ES-I3 (cell line): ENCODE measurements at regions not wholly inside any gene's neighbourhood (a gene's known extent, or its start where the extent isn't known, plus 50 kb on each side); places are given as distances from the start of the nearest gene placed in this dataset.

Source experiments
- H3K36me3 ChIP-seq: 2 replicates; pipeline ENCODE4 v1.6.1; 2013; ENCODE audit warnings: mild to moderate bottlenecking, low read length, control low read depth, moderate library complexity; ENCODE audit not compliant: insufficient read depth
- H3K4me1 ChIP-seq: 2 replicates; pipeline ENCODE4 v1.6.1; 2013; ENCODE audit warnings: mild to moderate bottlenecking, control low read depth, low read length; ENCODE audit not compliant: insufficient read depth
- H3K9ac ChIP-seq: 2 replicates; pipeline ENCODE4 v1.6.1; 2013; ENCODE audit warnings: low read depth, mild to moderate bottlenecking, low read length, moderate library complexity
- H3K9me3 ChIP-seq: 2 replicates; pipeline ENCODE4 v1.6.1; 2013; ENCODE audit warnings: mild to moderate bottlenecking, low read length, moderate library complexity; ENCODE audit not compliant: control insufficient read depth, insufficient read depth

DNA sequence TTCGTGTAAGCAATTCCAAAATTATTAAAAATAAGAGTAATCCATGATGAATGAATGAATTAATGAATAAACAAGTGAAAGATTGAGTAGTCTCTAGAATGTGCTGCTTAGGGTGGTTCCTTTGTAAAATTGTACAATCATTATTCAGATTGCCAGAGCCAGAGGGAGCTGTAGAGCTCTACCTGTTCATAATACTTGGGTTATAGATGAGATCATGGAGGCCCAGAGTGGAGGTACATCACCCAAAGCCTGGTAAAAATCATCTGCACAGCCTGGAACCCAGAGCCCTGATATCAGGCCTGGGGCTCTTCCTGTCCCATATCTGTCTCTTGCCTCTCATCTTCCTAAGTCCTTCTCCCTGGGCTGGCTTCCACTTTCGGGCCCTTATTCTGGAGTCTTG, 297.2 kb downstream of the RPLP1 start:
- no peaks in the 10 kb centered on the region for H3K9me3 ChIP-seq
- H3K4me1 ChIP-seq = peaks cover 5% of the 10 kb centered on the region; the same call in 1 of the 2 replicates
- H3K36me3 ChIP-seq = no peaks in the 10 kb centered on the region
- no peak overlapping the region for H3K9ac ChIP-seq

DNA sequence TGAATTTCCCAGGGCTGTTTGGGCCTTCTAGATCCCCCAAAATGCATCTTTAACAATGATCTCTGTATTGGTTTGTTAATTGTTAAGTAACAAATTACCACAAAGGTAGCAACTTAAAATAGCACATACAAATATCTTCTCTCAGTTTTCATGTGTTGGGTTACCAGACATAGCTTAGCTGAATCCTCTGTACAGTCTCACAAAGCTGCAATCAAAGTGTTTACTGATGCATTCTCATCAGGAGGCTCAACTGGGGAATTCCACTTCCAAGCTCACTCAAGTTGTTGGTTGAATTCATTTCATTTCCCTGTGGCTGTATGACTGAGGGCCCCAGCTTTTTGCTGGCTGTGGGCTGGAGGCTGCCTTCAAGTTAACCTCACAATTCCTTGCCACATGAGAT, 297.6 kb downstream of the RPLP1 start:
- Histone ChIP-seq H3K9me3 (no peaks in the 10 kb centered on the region), H3K9ac (no peak overlapping the region)

DNA sequence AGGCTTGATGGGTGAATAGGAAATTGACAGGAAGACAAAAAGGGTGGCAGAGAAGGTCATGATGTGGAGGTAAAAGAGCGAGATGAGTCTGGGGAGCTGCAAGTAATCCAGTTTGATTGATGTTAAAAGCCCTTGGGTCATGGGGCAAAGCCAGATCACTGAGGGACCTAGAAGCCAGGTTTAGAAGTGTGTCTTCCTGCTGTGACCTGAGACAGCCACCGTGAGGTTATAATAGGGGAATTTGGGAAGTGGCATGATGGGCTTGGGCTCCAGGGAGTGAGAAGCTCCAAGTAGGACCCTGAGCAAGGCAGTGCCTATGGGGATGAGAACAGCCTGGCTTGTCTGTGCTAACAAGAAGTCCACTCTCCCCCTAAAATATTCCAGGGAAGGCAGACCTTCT, 298.5 kb downstream of the RPLP1 start:
- H3K9ac ChIP-seq = no peak overlapping the region

More for the DNA sequence above, 297.6 kb downstream of the RPLP1 start:
- Histone ChIP-seq H3K4me1 (peaks cover 5% of the 10 kb centered on the region; the same call in 1 of the 2 replicates), H3K36me3 (no peaks in the 10 kb centered on the region)

DNA sequence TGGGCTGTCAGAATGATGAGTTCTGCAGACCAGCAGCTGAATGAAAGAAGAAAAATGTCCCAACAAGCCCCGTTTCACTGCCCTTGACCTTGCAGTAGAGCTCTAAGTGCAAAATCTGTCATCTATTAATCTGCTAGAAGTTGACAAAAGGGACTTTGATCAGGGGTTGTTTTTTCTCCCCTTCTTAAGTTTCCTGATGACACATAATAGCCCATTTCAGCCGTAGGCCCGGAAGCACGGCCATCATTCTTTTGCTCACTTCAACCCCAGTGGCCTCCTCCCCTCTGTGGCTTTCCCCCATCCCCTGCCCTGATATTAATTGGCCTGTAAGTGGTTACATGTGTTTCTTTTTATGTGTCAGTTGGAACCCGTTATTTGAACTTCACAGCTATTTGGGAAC, 298.9 kb downstream of the RPLP1 start:
- Histone ChIP-seq H3K9ac (no peak overlapping the region), H3K36me3 (no peaks in the 10 kb centered on the region), H3K9me3 (no peaks in the 10 kb centered on the region), H3K4me1 (peaks cover 9% of the 10 kb centered on the region)

More for the DNA sequence above, 298.5 kb downstream of the RPLP1 start:
- peaks cover 9% of the 10 kb centered on the region for H3K4me1 ChIP-seq
- H3K36me3 ChIP-seq = no peaks in the 10 kb centered on the region
- no peaks in the 10 kb centered on the region for H3K9me3 ChIP-seq

DNA sequence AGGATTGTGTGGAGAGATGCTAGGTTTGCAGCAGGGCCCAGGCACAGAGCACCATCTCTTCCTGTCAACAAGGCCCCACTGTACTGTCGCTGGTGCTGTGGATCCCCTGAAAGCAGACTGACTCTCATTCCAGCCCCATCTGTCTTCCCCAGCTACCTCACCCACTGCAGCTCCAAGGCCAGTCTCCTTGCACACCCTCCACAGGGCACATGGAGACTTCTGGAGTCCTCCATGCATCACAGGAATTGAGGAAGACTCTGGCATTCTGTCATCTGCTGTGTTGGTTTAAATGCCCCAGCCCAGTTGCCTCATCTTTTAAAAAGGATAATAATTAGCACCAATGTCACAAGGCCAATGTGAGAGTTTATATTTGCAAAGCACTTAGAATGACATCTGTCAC, 301.2 kb downstream of the RPLP1 start:
- no peaks in the 10 kb centered on the region for H3K36me3 ChIP-seq
- H3K9me3 ChIP-seq = no peaks in the 10 kb centered on the region
- H3K4me1 ChIP-seq = peaks cover 5% of the 10 kb centered on the region
- H3K9ac ChIP-seq = no peak overlapping the region

DNA sequence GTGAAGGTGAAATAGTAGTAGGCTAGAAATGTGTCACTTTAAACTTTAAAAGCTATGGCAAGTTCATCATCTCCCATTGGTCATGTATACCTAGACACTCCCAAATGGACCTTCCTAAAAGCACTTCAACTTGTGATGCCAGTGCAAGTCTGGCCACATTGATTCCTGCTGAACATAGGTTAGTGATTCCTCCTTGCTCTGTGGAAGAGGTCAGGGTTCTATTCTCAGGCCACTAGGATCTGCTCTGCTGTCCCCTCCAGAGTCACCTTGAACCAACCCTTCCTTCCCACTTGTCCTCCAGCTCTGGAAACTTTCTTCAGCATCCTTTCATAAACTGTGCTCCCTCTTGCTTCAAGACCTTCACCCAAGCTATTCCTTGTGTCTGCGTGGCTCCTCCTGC, 301.7 kb downstream of the RPLP1 start:
- H3K4me1 ChIP-seq = peaks cover 5% of the 10 kb centered on the region

DNA sequence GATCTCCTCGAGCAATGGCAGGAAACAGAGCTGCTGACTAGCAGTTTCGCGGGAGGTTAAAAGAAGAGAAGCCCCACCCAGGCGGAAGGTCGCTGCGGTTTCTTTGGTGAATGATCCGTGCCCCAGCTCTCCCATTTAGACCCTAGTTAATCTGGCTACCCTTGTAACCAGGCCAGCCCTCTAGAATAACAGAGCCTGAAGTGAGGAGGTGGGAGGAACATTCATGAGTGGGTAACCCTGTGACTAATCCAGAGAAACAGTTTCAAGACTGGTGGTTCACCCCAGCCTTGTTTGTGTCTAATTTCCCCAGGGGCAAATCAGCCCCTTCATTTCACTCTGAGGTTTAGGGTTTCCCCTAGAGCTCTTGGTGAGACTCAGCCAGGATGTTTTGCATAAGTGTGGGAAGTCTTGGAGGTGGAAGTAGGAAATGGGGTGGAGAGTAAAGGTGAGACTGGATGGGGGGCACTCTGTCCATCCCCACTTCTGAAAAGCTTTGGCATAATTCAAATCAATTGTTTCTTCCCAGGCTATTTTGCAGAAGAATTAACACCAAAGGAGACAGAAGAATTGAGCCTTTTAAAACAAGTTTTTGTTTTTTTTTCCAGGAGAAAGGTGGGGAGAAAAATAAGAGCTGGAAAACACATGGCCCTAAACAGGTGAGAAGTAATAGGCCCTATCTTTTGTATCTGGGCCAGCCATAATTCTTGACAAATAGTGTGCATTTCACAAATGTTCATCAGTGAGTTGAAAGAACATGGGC, 303.1 kb downstream of the RPLP1 start:
- Histone ChIP-seq H3K9me3 (no peaks in the 10 kb centered on the region), H3K36me3 (no peaks in the 10 kb centered on the region), H3K4me1 (peaks cover 8% of the 10 kb centered on the region), H3K9ac (no peak overlapping the region)

More for the DNA sequence above, 301.7 kb downstream of the RPLP1 start:
- Histone ChIP-seq H3K9ac (no peak overlapping the region), H3K36me3 (no peaks in the 10 kb centered on the region), H3K9me3 (no peaks in the 10 kb centered on the region)

DNA sequence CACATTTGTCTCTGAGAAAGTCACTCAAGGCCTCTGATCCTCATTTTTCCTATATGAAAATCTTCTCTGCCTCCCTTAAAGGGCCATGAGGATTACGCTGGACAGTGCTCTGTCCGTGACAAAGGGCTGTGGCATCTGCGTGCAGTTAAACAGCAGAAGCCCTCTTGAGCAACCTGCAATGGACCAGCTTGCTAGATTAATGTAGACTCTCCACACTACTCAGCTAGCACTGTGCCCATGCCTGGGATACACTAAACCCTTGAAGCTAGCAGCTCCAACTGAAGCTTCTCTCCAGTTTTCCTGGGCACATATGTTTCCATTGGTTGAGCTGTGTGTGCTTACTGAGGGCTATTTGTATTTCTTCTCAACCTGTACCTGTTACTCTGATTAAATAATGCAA, 303.8 kb downstream of the RPLP1 start:
- Histone ChIP-seq H3K4me1 (peaks cover 8% of the 10 kb centered on the region), H3K36me3 (no peaks in the 10 kb centered on the region), H3K9me3 (no peaks in the 10 kb centered on the region), H3K9ac (no peak overlapping the region)

DNA sequence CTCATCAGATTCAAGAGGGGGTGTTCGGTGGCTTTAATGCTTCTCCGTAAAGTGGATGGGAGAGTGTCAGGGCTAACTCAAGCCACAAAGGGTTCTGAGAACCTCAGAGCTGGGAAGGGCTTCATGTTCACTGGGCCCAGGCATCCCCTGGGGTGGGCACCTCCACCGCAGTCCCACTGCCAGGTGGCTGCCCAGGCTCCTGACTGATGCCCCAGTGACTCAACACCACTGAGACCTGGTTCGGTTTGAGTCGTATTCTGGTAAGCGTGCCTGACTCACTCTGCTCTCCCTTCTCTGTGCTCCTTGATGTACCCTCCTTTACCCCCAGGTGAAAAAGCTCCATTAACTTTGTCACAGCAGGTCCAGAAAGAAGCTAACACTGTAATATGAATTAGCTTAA, 304.6 kb downstream of the RPLP1 start:
- peaks cover 8% of the 10 kb centered on the region for H3K4me1 ChIP-seq

DNA sequence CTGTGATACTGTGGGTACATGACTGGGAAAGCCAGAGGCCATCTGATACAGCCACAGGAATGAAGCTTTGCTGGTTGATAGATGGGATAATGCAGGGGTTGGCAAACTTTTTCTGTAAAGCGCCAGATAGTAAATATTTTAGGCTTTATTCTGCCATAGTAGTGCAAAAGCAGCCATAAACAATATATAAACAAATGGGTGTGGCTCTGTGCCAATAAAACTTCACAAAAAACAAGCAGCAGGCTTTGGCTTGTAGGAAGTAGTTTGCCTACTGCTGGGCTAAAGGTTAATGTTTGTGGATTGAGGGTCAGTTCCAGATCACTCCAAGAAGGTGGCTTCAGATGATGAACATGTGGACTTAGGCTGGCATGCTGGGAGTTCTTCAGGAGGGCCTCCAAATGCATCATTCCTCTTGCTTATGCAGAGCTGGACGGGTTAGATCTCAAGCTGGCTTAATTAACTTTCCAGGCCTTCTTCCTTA, 305.7 kb downstream of the RPLP1 start:
- Histone ChIP-seq H3K36me3 (no peaks in the 10 kb centered on the region), H3K9me3 (no peaks in the 10 kb centered on the region), H3K4me1 (peaks cover 8% of the 10 kb centered on the region), H3K9ac (no peak overlapping the region)

More for the DNA sequence above, 304.6 kb downstream of the RPLP1 start:
- H3K36me3 ChIP-seq = no peaks in the 10 kb centered on the region
- H3K9ac ChIP-seq = no peak overlapping the region
- H3K9me3 ChIP-seq = no peaks in the 10 kb centered on the region

DNA sequence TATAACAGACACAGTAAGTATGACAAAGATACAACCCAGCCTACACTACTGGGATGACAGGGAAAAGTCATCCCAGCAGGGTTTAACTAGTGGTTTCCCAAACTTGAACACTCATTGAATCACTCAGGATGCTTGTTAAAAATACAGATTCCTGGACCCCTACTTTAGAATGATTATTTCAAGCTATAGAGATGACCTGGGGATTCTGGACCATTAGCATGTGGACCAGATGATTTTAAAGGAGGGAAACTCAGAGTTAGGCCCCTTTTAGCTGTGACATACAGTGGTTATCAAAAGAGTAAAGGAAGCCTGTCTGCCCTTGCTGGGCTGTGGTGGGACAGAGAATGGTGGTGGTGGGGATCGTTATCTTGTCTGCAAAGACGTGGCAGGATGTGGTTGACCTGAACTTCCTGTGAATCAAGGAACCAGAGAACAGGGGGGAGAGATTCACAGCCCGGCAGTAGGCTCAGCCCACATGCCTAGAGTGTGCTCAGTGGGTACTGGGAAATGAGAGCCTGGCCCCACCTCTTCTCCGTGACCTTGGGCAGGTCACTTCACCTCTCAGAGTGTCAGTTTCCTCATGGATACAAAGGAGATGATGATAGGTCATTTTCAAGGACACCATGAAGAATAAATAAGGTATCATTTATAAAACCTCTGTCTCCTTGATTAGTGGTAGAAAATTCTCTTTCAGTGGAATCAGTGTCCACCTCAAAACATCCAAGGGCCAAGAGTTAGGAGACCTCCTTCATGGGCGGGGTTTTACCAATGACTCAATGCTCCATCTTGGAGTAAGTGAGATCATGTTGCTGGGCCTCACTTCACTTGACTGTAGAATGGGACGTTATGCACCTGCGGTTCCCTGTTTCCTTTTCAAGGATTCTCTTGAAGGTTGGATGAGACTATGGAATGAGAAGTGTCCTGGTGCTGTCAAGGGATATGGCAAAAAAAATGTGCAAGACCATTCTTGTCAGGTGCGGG, 306.5 kb downstream of the RPLP1 start:
- Histone ChIP-seq H3K4me1 (peaks cover 8% of the 10 kb centered on the region), H3K9me3 (no peaks in the 10 kb centered on the region), H3K36me3 (no peaks in the 10 kb centered on the region), H3K9ac (no peak overlapping the region)

DNA sequence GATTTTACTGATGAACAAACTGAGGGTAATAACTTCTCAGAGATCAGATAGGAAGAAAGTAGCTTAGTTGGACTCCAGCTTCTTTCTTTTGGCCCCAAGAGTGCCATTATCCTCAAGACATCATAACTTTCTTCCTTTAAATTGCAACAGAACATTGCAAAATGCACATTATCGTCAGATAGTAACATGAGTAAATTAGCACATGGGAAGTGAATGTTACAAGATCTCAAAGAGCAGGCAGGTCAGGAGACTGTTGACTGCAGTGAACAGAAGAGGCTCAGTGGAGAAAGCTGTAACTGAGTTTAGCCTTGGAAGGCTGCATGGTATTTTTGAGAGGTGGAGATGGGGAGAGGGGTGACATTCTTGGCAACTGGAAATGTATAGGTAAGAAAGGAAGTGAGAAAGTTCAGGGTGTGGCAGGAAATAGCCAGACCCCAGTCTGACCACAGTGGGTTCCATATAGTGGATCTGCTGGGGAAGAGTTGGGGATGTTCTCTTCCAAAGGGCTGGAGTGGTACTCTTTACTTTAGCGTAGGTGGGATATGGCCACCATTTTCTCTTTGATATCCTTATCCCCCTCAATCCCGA, 307.7 kb downstream of the RPLP1 start:
- Histone ChIP-seq H3K36me3 (no peaks in the 10 kb centered on the region), H3K4me1 (peaks cover 8% of the 10 kb centered on the region), H3K9ac (no peak overlapping the region), H3K9me3 (no peaks in the 10 kb centered on the region; the same call in 1 of the 2 replicates)

DNA sequence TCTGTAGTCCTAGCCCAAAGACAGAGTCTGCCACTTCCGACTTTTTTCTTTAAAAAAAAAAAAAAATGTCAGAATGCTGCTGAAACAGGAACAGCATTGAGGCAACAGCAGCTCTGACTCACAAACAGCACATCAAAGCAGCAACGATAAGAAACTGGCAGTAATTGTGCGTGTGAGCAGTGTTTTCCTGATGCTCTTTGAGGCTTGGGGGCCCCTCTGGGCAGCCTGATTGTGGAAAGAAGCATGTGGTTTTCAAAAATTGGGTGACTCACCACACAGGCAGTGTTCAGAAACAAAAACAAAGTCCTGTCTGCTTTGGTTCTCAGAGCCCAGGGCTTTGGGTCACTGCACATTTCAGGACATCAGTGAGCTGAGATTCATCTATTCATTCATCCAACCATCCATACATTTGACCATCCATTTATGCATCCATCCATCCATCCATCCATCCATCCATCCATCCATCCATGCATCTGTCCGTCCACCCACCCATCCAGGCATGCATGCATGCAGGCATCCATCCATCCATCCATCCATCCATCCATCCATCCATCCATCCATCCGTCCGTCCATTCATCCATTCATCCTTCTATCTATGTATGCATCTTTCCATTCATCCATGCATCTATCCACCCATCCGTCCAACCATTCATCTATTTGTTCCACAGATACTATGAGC, 308.4 kb downstream of the RPLP1 start:
- Histone ChIP-seq H3K9me3 (no peaks in the 10 kb centered on the region; the same call in 1 of the 2 replicates), H3K4me1 (peaks cover 3% of the 10 kb centered on the region; the same call in 1 of the 2 replicates), H3K9ac (no peak overlapping the region), H3K36me3 (no peaks in the 10 kb centered on the region)
